NB4 (cell line): ENCODE measurements at regions not wholly inside any gene's neighbourhood (a gene's known extent, or its start where the extent isn't known, plus 50 kb on each side); places are given as distances from the start of the nearest gene placed in this dataset.

Experiments
- CTCF ChIP-seq: IDR thresholded peaks from one replicate; pipeline ENCODE4 v1.5.1; 2012; ENCODE audit warnings: low read depth, low read length
- MAX ChIP-seq: IDR thresholded peaks from 2 replicates; pipeline ENCODE4 v1.6.1; 2011; ENCODE audit warnings: low read depth, low read length

GRCh38 chr2:48259811-48260210, 54.7 kb upstream of the FOXN2 start:
- TF ChIP-seq CTCF (no peak), MAX (no peak)
